ENCODE measurements at regions not wholly inside any gene's neighbourhood (a gene's known extent, or its start where the extent isn't known, plus 50 kb on each side); places are given as distances from the start of the nearest gene placed in this dataset.

GRCh38 chr19:30119180-30119908 is 177.3 kb downstream of the URI1 start:
- TF ChIP-seq, protein P1, sequence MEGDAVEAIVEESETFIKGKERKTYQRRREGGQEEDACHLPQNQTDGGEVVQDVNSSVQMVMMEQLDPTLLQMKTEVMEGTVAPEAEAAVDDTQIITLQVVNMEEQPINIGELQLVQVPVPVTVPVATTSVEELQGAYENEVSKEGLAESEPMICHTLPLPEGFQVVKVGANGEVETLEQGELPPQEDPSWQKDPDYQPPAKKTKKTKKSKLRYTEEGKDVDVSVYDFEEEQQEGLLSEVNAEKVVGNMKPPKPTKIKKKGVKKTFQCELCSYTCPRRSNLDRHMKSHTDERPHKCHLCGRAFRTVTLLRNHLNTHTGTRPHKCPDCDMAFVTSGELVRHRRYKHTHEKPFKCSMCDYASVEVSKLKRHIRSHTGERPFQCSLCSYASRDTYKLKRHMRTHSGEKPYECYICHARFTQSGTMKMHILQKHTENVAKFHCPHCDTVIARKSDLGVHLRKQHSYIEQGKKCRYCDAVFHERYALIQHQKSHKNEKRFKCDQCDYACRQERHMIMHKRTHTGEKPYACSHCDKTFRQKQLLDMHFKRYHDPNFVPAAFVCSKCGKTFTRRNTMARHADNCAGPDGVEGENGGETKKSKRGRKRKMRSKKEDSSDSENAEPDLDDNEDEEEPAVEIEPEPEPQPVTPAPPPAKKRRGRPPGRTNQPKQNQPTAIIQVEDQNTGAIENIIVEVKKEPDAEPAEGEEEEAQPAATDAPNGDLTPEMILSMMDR (IDR thresholded peaks at IDR 0.05): no peak
- TF ChIP-seq POLR2A (IDR thresholded peaks at IDR 0.05): no peak

Measured in esophagus squamous epithelium (tissue), 4 donors.